RWPE2 (cell line): ENCODE measurements at regions not wholly inside any gene's neighbourhood (a gene's known extent, or its start where the extent isn't known, plus 50 kb on each side); places are given as distances from the start of the nearest gene placed in this dataset.

ENCODE experiments used
- ATAC-seq: fragments of 200-7000 bp; cut with Tn5 transposase; 3 replicates; pipeline ENCODE4 v1.9.1; 2021; ENCODE audit warnings: low read depth
- DNase-seq: peaks from one replicate; pipeline ENCODE4 v3.0.0-alpha.2; 2020; ENCODE audit warnings: low spot score
- H3K27ac ChIP-seq: fragments of 450-650 bp; 2 replicates; pipeline ENCODE4 v1.5.1; 2017; ENCODE audit warnings: mild to moderate bottlenecking; ENCODE audit not compliant: poor library complexity, severe bottlenecking
- H3K27me3 ChIP-seq: fragments of 250-450 bp; sonication (Bioruptor Pico); 2 replicates; pipeline ENCODE4 v1.5.1; 2021; ENCODE audit warnings: mild to moderate bottlenecking, moderate library complexity; ENCODE audit not compliant: insufficient read depth, poor library complexity, severe bottlenecking
- H3K36me3 ChIP-seq: fragments of 250-450 bp; sonication (Bioruptor Pico); 2 replicates; pipeline ENCODE4 v1.5.1; 2020; ENCODE audit warnings: low read depth, mild to moderate bottlenecking, moderate library complexity
- H3K4me1 ChIP-seq: fragments of 250-450 bp; sonication (Bioruptor Pico); 2 replicates; pipeline ENCODE4 v1.5.1; 2021; ENCODE audit warnings: mild to moderate bottlenecking, moderate library complexity; ENCODE audit not compliant: insufficient read depth, poor library complexity, severe bottlenecking
- H3K4me3 ChIP-seq: fragments of 250-450 bp; sonication (Bioruptor Pico); 2 replicates; pipeline ENCODE4 v1.5.1; 2021; ENCODE audit warnings: mild to moderate bottlenecking, moderate library complexity; ENCODE audit not compliant: severe bottlenecking
- H3K9me3 ChIP-seq: fragments of 250-450 bp; sonication (Bioruptor Pico); 2 replicates; pipeline ENCODE4 v1.5.1; 2021; ENCODE audit warnings: mild to moderate bottlenecking, moderate library complexity; ENCODE audit not compliant: severe bottlenecking
- TF ChIP-seq, protein P1 (sequence below): fragments of 450-650 bp; IDR thresholded peaks from one replicate; pipeline ENCODE4 v1.5.1; 2017; ENCODE audit warnings: mild to moderate bottlenecking, moderate library complexity; ENCODE audit not compliant: poor library complexity, severe bottlenecking

DNA sequence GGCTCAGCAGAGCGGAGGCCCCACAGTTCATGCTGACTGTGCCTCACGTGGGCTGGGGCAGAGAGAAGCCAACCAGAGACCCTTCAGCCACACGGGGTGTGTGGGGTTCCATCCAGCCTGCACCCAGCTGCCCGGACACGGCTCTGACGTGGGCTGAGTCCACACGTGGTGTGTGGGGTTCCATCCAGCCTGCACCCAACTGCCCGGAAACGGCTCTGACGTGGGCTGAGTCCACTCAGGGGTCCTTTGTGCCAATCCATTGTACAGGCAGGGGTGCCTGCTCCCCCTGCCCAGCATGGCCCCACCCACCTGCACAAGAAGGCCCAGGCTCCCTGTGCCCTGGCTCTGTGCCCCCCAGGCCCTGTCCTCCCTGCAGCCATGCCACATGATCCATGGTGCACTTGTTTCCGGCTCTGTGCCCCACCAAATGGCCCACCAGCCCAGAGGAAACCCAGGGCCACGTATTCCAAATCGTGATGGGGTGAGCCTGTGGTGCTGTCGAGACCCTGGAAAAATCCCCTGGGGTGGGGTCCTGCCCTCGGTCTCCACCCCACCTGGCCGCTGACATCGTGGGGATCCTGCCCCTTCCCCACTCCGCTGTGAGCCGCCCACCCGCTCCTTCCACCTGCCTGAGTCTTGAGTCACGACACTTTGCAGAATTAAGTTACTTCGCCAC, 99.3 kb upstream of the SFSWAP start:
- ATAC-seq (no peak), DNase-seq (no peak)
- Histone ChIP-seq H3K27me3 (no peaks in the 10 kb centered on the region), H3K4me1 (no peaks in the 10 kb centered on the region), H3K4me3 (no peak overlapping the region), H3K36me3 (no peaks in the 10 kb centered on the region), H3K9me3 (no peaks in the 10 kb centered on the region), H3K27ac (no peak overlapping the region)
- TF ChIP-seq, protein P1, sequence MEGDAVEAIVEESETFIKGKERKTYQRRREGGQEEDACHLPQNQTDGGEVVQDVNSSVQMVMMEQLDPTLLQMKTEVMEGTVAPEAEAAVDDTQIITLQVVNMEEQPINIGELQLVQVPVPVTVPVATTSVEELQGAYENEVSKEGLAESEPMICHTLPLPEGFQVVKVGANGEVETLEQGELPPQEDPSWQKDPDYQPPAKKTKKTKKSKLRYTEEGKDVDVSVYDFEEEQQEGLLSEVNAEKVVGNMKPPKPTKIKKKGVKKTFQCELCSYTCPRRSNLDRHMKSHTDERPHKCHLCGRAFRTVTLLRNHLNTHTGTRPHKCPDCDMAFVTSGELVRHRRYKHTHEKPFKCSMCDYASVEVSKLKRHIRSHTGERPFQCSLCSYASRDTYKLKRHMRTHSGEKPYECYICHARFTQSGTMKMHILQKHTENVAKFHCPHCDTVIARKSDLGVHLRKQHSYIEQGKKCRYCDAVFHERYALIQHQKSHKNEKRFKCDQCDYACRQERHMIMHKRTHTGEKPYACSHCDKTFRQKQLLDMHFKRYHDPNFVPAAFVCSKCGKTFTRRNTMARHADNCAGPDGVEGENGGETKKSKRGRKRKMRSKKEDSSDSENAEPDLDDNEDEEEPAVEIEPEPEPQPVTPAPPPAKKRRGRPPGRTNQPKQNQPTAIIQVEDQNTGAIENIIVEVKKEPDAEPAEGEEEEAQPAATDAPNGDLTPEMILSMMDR = no peak

DNA sequence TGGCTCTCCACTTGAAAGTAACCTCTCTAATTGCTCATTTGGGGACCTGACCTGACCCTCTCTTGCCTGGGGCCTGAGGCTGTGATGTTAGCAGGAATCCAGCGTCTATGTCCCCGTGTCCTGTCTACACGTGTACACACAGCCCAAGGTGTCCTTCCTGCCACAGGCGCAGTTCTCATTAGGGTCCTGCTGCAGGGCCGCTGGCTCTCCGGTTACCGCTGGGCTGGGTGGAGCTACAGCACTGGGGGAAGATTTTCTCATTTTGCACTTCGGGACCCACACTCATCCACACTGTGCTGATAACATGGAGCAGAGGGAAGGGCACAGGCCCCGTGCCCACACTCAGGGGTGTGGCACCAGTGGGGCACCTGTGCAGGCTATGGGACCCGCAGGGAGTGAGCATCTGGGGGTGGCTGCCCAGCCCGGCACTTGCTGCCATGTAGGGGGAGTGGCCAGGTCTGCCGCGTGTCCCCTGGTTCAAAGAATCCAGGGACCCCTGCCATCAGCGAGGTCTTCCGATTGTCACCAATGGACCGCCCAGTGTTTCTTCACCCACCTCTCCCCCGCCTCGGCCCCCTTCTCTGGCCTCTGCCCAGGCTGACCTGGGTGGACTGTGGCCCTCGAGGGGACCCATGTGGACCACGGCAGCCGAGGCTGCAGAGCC, 98.7 kb upstream of the SFSWAP start:
- Histone ChIP-seq H3K4me3 (no peak overlapping the region), H3K4me1 (no peaks in the 10 kb centered on the region), H3K27me3 (no peaks in the 10 kb centered on the region), H3K36me3 (no peaks in the 10 kb centered on the region), H3K27ac (no peak overlapping the region), H3K9me3 (no peaks in the 10 kb centered on the region)
- ATAC-seq (no peak), DNase-seq (no peak)
- TF ChIP-seq, protein P1 = no peak

DNA sequence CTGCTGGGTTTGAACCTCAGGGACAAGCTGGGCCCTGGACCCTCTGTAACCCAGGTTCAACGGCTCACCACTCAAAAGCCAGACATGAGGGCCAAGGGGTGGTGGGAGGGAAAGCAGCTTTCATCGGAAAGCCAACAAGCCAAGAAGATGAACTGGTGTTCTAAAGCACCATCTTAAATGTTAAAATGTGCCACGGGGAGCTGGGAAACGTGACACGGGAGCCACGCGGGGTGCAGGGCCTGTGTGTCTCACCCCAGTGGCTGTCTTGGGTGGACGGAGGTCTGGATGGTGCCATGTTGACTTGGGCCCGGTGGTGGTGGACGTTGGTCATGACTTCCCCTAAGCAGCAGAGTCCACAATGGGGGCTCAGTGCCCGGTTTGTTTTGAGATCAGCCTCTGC, 97.7 kb upstream of the SFSWAP start:
- TF ChIP-seq, protein P1 = no peak
- DNase-seq = no peak
- H3K4me1 ChIP-seq = no peaks in the 10 kb centered on the region
- H3K36me3 ChIP-seq = no peaks in the 10 kb centered on the region
- ATAC-seq = no peak
- no peaks in the 10 kb centered on the region for H3K27me3 ChIP-seq
- H3K27ac ChIP-seq = no peak overlapping the region
- H3K4me3 ChIP-seq = no peak overlapping the region
- H3K9me3 ChIP-seq = no peaks in the 10 kb centered on the region

DNA sequence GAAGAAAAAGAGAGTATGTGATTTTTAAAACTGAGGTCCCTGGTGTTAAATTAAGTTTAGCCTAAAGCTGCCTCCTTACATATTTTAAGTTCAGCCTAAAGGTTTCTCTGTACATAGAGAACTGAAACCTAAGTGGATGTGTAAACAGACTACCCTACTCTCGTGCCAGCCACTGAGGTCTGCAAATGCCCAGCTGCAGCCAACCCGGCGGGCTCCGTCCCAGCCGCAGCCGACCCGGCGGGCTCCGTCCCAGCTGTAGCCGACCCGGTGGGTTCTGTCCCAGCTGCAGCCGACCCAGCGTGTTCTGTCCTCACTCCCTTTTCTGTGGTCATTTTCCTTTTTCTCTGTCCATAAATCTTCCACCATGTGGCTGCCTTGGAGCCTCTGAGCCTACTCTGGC, 97.2 kb upstream of the SFSWAP start:
- H3K4me3 ChIP-seq = no peak overlapping the region
- TF ChIP-seq, protein P1 = no peak
- no peak overlapping the region for H3K27ac ChIP-seq
- DNase-seq (no peak), ATAC-seq (no peak)
- H3K36me3 ChIP-seq = no peaks in the 10 kb centered on the region
- no peaks in the 10 kb centered on the region for H3K9me3 ChIP-seq
- no peaks in the 10 kb centered on the region for H3K27me3 ChIP-seq
- no peaks in the 10 kb centered on the region for H3K4me1 ChIP-seq
